ENCODE measurements at regions not wholly inside any gene's neighbourhood (a gene's known extent, or its start where the extent isn't known, plus 50 kb on each side); places are given as distances from the start of the nearest gene placed in this dataset.

- DNase-seq (ENCODE audit: low read depth): no peak
These were observed 85.4 kb upstream of the CPEB4 start for GRCh38 chr5:173802670-173803165.

DNA sequence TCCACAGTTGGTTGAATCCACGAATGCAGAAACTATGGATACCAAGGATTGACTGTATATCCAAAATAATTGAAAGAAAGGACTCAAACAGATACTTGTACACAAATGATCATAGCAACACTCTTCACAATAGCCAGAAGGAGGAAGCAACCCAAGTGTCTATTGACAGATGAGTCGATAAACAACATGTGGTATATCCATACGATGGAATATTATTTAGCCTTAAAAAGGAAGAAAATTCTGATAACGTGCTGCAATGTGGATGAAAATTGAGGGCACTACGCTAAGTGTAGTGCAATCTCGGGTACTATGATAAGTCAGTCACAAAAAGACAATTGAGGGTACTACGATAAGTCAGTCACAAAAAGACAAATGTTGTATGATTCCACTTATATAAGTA, 83.6 kb upstream of the CPEB4 start:
- no peak for DNase-seq (ENCODE audit: low read depth)

GRCh38 chr5:173806270-173807035, 81.7 kb upstream of the CPEB4 start:
- DNase-seq (ENCODE audit: low read depth): no peak

DNA sequence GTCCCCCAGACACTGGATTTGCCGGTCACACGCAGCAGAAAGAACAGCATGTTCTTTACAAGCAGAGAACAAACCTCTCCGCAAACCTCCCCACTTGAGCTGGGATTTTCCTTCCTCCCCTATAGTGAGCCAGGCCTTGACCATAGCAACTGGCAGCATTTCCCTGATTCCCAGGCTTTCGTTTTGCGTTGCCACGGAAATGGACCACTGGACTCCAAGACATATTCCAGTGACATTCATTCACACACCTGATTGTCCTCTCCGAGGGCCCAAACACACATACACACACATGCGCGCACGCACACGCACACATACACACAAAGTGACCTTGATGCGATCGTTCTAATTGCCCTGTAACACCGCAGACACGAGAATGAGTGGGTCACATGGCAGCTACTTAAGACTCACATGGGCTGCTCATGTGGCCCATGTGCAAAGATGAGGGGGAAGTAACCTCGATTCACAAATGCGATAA, 80.9 kb upstream of the CPEB4 start:
- no peak for DNase-seq (ENCODE audit: low read depth)

- DNase-seq (ENCODE audit: low read depth): no peak
These were observed 79.9 kb upstream of the CPEB4 start for GRCh38 chr5:173808079-173808808.

GRCh38 chr5:173809014-173809413, 79.1 kb upstream of the CPEB4 start:
- DNase-seq (ENCODE audit: low read depth): no peak

- DNase-seq (ENCODE audit: low read depth): no peak
These were observed 75.2 kb upstream of the CPEB4 start for GRCh38 chr5:173812811-173813550.

DNA sequence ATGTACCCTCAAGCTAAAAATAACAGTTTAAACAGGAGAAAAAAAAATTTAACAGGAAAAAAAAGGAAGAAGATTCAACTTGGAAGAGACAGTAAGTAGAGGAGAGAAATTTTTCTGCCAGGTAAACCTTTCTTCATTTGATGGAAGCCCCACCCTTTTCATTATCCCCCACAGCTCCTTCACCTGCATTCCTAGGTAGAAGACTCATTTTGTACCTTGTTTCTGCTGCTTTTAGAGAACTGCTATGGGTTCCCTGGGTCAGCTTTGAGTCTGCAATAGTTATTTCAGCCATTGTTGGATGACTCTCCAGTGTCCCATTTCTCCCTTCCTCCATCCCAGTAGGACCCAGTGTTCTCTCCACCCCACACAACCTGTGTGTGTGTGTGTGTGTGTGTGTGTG, 74.1 kb upstream of the CPEB4 start:
- no peak for DNase-seq (ENCODE audit: low read depth)

DNA sequence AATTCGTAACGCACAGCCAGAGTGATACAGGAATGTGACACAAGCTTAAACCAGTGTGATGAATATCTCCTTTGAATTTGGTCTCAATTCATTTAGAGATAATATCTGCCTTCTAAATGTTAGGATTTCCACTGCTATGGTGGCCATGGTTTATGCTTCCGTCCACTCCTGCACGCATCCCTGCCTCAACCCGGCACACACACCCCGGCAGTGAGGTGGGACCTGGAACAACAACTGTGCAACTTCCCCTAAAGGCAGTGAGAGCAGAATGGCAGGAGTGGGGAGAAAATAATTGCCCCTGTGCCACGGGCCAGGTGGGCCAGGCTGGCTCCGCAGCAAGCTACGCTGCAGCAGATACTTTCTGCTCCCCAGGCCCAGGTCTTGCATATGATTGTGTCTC, 72.6 kb upstream of the CPEB4 start:
- DNase-seq (ENCODE audit: low read depth): no peak

- no peak for DNase-seq (ENCODE audit: low read depth)
These were observed 71.4 kb upstream of the CPEB4 start for GRCh38 chr5:173816728-173817127.

DNA sequence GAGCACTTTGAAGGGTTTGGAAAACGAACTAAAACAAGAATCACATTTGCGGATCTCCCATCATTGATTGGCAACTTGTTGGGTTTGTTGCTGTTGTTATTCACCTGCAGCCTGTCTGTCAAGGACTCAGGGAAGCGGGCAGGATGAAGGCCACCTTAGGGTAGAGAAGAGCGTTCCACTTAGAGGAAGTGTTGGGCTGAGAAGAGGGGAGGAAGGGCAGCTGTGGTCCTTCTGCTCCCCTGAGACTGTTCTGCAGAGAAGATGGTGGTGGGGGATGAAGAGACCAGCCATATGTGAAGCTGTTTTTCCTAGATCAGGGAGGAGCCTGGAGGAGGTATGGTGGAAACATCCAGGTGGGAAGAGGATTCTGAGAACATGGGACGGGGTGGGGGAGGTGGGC, 70.6 kb upstream of the CPEB4 start:
- DNase-seq (ENCODE audit: low read depth): no peak

- DNase-seq (ENCODE audit: low read depth): no peak
These were observed 68.6 kb upstream of the CPEB4 start for GRCh38 chr5:173819521-173819920.

DNA sequence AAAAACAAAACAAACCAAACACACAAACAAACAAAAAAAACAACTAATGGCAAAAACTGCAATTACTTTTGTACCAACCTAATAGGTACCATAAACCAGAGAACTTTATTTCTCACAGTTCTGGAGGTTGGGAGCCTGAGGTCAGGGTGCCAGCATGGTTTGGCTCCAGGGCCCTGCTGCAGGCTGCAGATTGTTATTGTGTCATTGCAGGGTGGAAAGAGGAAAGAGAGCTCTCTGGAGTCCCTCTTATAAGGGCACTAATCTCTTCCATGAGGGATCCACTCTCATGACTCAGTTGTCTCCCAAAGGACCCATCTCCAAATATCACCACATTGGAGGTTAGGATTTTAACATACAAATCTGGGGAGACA, 64.9 kb upstream of the CPEB4 start:
- no peak for DNase-seq (ENCODE audit: low read depth)

- no peak for DNase-seq (ENCODE audit: low read depth)
These were observed 64.2 kb upstream of the CPEB4 start for GRCh38 chr5:173823721-173824567.

DNA sequence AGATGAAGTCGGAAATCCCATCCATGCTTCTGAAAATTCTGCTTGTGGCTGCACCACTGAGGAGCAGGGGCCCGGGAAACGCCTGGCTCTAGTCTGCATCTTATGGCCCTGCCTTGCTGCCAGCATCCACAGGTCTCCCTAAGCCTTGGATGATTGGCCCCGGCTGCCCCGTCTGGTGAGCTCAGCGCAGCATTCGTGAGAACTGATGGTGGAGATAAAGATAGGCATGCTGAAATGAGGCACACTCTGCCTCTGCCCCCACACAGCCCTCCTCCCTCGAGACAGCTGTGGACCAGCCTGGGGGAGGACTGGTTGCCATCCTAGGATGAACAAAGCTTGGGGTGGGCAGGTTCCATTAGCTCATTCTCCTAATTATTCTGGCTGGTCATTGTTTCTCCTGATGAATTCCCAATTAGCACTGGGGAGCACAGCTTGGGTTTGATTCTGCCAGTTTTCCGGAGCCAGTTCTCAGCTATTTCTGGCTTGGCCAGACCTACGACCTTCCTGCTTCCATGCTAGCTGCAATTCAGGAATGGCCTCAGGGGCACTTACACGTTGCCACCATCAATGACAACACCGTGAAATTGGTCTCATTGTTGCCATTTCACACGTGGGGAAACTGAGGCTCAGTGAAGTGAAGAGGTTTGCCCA, 62.8 kb upstream of the CPEB4 start:
- no peak for DNase-seq (ENCODE audit: low read depth)

DNA sequence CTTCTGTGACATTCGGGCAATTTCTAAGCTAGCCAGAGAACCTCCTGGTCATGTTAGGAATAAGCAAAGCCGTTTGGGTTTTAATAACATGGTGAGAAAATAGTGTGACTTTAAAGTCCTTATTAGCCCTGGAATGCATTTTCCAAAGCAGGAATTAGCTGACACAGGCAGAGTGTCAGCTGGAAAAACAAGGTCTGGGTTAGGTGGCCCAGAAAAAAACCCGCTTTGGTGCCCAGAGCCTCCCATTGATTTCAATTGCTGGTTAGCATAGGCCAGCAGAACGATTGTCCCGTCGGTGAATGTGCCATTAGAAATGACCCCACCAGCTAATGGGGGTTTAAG, 62.1 kb upstream of the CPEB4 start:
- no peak for DNase-seq (ENCODE audit: low read depth)

DNA sequence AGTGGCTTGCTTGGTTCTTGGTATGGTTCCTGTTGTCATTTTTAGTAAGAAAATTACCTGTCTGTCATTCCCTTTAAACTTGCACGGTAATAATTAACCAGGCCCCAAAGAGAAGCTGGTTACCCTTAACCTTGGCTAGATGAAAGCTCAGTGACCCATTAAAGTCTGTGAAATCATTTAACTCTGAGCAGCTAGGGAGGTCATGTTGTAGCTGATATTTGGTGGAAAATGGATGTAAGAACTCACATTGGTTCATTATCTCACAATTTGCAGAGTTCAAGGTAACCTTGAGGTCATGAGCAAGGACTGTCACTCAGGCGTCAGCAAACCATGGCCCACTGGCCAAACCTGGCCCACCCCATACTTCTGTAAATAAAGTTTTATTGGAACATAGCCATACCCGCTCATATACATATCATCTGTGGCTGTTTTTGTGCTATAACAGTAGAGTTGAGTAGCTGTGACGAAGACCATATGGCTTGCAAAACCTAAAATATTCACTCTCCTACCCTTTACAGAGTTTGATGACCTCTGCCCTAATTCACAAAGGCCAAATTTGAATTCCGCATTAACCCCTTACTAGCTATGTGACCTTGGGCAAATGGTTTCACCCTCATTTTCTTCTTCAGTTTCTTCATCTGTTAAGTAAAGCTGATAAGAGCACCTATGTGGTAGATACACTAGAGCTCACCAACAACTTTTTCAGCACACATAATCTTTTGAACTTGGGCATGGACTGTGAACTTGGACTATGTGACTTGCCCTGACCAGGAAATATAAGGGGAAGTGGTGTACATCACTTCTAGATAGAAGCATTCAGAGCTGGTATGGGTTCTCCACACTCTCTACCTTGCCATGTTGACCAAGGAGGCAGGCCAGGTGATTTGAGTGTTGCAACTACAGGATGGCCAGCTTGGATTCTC, 61.5 kb upstream of the CPEB4 start:
- DNase-seq (ENCODE audit: low read depth): no peak

DNA sequence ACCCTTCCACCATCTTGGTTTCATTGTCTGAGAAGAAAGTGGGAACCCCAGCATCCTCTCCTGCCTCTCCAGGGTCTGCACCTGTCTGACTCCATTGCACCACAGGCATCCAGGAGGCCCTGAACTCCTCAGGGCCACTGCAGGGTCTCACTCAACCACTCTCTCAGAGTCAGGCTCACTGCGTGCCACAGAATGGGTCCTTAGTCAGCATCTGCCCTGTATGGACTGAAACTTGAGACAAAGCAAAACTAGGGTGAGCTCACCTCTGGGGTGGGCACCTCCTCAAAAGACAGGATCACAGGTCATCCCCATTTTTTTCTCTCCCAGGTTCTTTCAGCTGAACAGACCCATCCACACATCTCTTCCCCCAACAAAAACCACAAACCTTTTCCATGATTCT, 59.2 kb upstream of the CPEB4 start:
- no peak for DNase-seq (ENCODE audit: low read depth)

DNA sequence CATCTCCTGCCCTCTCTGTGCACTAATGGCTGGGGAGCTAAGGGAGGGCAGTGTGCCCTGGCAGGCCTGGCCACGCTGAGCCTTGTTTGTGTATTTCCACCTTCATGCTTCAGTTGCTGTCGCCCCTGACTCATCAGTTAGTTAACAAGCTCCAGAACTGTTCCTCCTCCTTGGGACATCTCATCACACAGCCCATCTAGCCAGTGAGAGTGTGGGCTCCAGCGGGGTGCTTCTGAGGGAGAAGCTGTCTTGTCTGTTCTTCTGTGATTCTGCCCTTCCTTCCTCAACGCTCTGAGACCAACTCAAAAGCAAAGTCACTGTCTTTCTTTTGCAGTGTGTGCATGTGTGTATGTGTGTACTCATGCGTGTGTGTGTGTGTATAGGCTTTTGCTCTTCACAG, 58.3 kb upstream of the CPEB4 start:
- no peak for DNase-seq (ENCODE audit: low read depth)

- DNase-seq (ENCODE audit: low read depth): no peak
These were observed 57.7 kb upstream of the CPEB4 start for GRCh38 chr5:173830421-173830820.
